Prostate gland (tissue), 2 donors: ENCODE measurements at regions not wholly inside any gene's neighbourhood (a gene's known extent, or its start where the extent isn't known, plus 50 kb on each side); places are given as distances from the start of the nearest gene placed in this dataset.

ENCODE experiments used
- DNase-seq: peaks from one replicate; pipeline ENCODE4 v3.0.0-alpha.2; 2019; ENCODE audit warnings: low spot score
- H3K27ac ChIP-seq, 2 donors: fragments of 200-600 bp; sonication (generic); 2 replicates each; pipeline ENCODE4 v1.5.1; 2017 to 2019
- H3K27me3 ChIP-seq: fragments of 200-600 bp; sonication (generic); replicated peaks from 2 replicates; pipeline ENCODE4 v1.5.1; 2019; ENCODE audit not compliant: insufficient read depth
- H3K36me3 ChIP-seq, 2 donors: fragments of 200-600 bp; sonication (generic); 1 replicate in 1 of 2; 2 replicates in 1 of 2; pipeline versions ENCODE4 v1.5.1 to v1.8.1; 2017 to 2019
- H3K4me1 ChIP-seq: fragments of 200-600 bp; sonication (generic); replicated peaks from 2 replicates; pipeline ENCODE4 v1.5.1; 2019
- H3K4me3 ChIP-seq, 2 donors: fragments of 200-600 bp; sonication (generic); 2 replicates each; pipeline ENCODE4 v1.5.1; 2017 to 2019
- H3K9me3 ChIP-seq: fragments of 200-600 bp; sonication (generic); 2 replicates; pipeline ENCODE4 v1.5.1; 2017
- POLR2A ChIP-seq: fragments of 450-650 bp; IDR thresholded peaks from one replicate; pipeline ENCODE4 v1.6.1; 2016; ENCODE audit warnings: antibody characterized with exemption, mild to moderate bottlenecking
- POLR2AphosphoS5 ChIP-seq: sonication (generic); formaldehyde crosslinking; IDR thresholded peaks from one replicate; pipeline ENCODE4 v1.6.1; 2017; ENCODE audit warnings: antibody characterized with exemption
- WGBS: methylation state at CpG from one replicate; pipeline ENCODE4 v1.1.5; 2018; 5-methylcytosine and 5-hydroxymethylcytosine counted together
- intact Hi-C: fragments of 100-400 bp; cut with DNase I; formaldehyde crosslinking; loops from one replicate; pipeline ENCODE4 v1.14.2; 2022
- TF ChIP-seq, protein P1 (sequence below), 4 experiments: fragments of 200-600 bp in 2 of 4; fragments of 450-650 bp in 2 of 4; sonication (generic) in 2 of 4; IDR thresholded peaks; 1 replicate in 3 of 4; 2 replicates in 1 of 4; pipeline ENCODE4 v1.5.1; 2016 to 2019; ENCODE audit warnings: antibody characterized with exemption in 4 of 4, mild to moderate bottlenecking in 2 of 4, moderate library complexity in 2 of 4

DNA sequence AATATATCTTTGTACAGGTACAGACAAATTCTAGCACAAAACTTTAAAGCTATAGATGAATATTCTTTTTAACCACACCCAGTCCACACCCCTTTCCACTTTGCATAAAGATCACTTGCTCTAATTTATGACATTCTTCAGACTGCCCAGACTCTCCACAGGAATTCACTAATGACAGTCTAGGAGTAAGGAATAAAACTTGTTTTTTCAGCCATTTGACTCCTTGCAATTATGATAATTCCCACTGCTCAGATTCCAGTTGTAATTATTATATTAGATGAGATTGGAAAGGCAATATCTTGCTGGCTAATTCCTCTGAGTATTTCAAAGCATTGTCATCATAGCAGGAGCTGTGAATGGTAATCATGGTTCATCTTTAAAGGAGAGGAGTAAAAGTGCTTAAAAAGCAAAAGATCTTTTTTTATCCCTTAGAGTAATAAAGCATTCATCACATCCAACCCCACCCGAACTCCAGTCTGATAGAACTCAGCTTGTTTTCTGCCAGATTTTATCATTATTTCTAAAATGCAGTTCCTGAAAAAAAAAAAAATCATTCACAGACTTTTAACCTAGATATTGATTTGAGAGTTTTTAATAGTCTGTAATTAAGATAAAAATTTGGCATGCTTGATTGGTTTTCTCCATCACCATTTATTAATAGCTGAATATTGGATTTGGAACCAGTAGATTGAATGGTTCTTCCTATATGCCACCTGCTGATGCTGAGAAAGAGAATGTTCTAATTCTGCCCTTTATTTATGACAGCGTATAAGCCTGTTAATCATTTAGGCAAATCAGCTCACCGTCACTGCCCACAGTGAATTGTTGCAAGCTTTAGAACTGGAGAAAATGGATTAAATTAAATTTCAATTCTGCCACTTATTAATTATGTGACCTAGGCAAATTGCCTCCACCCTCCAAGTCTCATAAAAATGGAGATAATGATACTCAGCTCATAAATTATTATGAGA is 93.9 kb upstream of the RASSF8 start:
- H3K4me3 ChIP-seq = no peak overlapping the region
- no peaks in the 10 kb centered on the region for H3K9me3 ChIP-seq
- DNase-seq = no peak
- no peaks in the 10 kb centered on the region for H3K27me3 ChIP-seq
- no peaks in the 10 kb centered on the region for H3K4me1 ChIP-seq
- intact Hi-C loops = no loop called here
- no peak for TF ChIP-seq POLR2A
- TF ChIP-seq, protein P1, sequence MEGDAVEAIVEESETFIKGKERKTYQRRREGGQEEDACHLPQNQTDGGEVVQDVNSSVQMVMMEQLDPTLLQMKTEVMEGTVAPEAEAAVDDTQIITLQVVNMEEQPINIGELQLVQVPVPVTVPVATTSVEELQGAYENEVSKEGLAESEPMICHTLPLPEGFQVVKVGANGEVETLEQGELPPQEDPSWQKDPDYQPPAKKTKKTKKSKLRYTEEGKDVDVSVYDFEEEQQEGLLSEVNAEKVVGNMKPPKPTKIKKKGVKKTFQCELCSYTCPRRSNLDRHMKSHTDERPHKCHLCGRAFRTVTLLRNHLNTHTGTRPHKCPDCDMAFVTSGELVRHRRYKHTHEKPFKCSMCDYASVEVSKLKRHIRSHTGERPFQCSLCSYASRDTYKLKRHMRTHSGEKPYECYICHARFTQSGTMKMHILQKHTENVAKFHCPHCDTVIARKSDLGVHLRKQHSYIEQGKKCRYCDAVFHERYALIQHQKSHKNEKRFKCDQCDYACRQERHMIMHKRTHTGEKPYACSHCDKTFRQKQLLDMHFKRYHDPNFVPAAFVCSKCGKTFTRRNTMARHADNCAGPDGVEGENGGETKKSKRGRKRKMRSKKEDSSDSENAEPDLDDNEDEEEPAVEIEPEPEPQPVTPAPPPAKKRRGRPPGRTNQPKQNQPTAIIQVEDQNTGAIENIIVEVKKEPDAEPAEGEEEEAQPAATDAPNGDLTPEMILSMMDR (IDR thresholded peaks at IDR 0.05) = no peak
- TF ChIP-seq POLR2AphosphoS5 = no peak
- WGBS = 83% methylated on average over 3 of the region's 3 CpGs
- H3K36me3 ChIP-seq = no peaks in the 10 kb centered on the region
- no peak overlapping the region for H3K27ac ChIP-seq

DNA sequence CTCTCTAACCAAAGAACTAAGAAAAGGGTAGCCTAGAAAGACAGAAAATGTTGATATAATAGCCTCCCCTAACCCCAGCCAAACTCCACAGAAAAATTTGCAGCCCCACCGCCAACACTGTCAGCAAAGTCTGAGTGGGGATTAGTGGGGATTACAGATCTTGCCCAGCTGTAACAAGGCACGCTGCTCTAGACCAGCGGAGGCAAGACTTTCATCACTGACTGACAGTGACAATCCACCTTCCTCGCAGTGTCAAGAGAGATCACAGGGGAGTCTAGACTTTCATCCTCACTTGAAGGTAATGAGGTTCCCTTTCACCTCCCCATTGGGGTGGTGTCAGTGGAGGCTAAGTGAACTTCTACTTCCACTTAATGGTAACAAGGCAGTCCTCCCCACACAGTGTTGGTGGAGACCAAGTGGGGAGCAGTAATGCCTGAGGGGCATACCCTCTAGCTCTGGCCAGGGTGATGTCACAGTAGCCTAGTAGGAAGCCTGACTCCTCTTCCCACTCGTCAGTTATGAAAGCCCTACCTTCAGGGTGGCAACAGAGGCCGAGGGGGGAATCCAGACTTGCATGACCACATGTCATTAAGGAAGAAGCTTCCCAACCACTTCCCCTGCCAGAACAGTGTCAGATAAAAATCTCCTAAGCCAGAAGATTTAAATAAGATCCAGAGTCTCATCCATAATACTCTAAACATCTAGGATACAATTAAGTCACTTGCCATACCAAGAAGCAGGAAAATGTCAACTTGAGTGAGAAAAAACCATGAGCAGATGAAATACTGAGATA is 91.7 kb upstream of the RASSF8 start:
- no peak for DNase-seq
- Histone ChIP-seq H3K27ac (no peak overlapping the region), H3K36me3 (no peaks in the 10 kb centered on the region), H3K4me1 (no peaks in the 10 kb centered on the region), H3K9me3 (no peaks in the 10 kb centered on the region), H3K27me3 (no peaks in the 10 kb centered on the region), H3K4me3 (no peak overlapping the region)
- TF ChIP-seq, protein P1 (IDR thresholded peaks at IDR 0.05) = no peak
- TF ChIP-seq POLR2A (no peak), POLR2AphosphoS5 (no peak)
- intact Hi-C loops = no loop called here
- 69% methylated on average over 6 of the region's 6 CpGs for WGBS

DNA sequence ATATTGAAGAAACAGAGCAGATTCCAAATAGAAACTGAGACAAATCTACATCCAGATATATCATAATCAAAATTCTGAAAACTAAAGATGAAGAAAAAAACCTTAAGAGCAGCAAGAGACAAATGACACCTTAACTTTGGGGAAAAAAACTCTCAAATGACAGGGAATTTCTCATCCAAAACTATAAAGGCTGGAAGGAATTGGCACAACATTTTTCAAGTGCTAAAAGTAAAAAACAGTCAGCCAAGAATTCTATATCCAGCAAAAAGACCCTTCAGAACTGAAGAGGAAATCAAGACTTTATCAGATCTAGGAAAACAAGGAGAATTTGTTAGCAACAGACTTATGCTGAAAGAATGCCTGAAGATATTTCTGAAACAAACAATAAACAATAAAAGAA is 90.3 kb upstream of the RASSF8 start:
- Histone ChIP-seq H3K27me3 (no peaks in the 10 kb centered on the region), H3K4me3 (no peak overlapping the region), H3K9me3 (no peaks in the 10 kb centered on the region), H3K27ac (no peak overlapping the region), H3K36me3 (no peaks in the 10 kb centered on the region), H3K4me1 (no peaks in the 10 kb centered on the region)
- TF ChIP-seq POLR2AphosphoS5 (no peak), POLR2A (no peak)
- TF ChIP-seq, protein P1 (IDR thresholded peaks at IDR 0.05) = no peak
- intact Hi-C loops = no loop called here
- DNase-seq = no peak

DNA sequence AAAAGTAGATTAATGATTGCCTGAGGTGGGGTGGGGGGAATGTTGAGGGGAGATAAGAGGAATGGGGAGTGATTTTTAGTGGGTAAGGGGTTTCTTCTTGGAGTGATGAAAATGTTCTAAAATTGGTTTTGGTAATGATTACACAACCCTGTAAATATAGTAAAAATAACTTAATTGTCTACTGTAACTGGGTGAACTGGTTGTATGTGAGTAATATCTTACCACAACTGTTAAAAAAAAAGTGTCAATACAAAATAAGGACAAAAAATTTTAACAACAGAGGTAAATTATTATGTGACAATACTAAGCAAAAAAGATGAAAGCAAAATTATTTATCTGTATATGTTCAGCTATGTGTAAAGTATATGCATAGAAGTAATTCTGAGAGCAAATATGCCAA is 86.3 kb upstream of the RASSF8 start:
- Histone ChIP-seq H3K4me3 (no peak overlapping the region), H3K9me3 (no peaks in the 10 kb centered on the region), H3K4me1 (no peaks in the 10 kb centered on the region), H3K27ac (no peak overlapping the region), H3K36me3 (no peaks in the 10 kb centered on the region), H3K27me3 (no peaks in the 10 kb centered on the region)
- DNase-seq = no peak
- intact Hi-C loops = no loop called here
- no peak for TF ChIP-seq POLR2AphosphoS5
- TF ChIP-seq POLR2A = no peak

DNA sequence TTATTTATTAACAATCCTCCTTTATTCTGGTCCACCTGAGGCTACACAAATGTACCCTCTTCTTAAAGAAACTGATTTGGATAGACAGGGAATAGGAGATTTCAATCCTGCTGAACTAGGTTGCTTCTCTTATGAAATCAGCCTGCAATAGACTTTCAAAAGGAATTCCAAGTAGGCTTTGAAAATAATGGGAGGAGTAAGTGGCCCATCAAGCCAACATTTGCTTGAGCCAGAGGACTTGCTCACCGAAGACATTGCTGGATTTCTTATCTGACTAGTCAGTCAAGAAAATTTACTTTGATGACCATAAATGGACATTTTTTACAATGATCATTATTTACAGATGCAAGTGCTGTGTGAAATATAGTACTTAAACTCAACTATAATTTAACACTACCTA is 82.8 kb upstream of the RASSF8 start:
- Histone ChIP-seq H3K27ac (no peak overlapping the region), H3K27me3 (no peaks in the 10 kb centered on the region), H3K4me1 (no peaks in the 10 kb centered on the region), H3K36me3 (no peaks in the 10 kb centered on the region), H3K4me3 (no peak overlapping the region), H3K9me3 (no peaks in the 10 kb centered on the region)
- TF ChIP-seq POLR2A = no peak
- TF ChIP-seq POLR2AphosphoS5 = no peak
- TF ChIP-seq, protein P1 (IDR thresholded peaks at IDR 0.05) = no peak
- DNase-seq = no peak
- intact Hi-C loops = no loop called here
- WGBS = 49% methylated on average over 1 of the region's 1 CpG
